ENCODE measurements at regions not wholly inside any gene's neighbourhood (a gene's known extent, or its start where the extent isn't known, plus 50 kb on each side); places are given as distances from the start of the nearest gene placed in this dataset.

DNA sequence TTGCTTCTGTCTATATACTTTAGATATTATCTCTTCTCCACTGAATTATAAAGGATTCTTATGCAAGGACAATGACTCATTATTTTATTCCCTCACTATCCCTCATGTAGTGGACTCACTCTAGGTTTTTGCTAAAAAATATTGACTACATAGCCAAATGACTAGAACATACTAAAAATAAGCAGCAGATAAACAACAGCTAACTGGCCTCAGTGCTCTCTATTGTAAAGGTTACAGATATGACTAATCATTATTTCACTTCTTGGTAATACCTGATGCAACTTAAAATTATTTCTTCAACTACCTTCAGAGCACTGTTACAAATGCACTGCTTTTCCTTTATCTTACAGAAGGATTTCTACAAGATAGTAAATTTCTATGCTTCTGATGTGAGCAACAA is 147.6 kb upstream of the DEPDC1 start:
- no peak for DNase-seq (ENCODE audit: low read depth)
- TF ChIP-seq CTCF (IDR thresholded peaks at IDR 0.05; ENCODE audit: insufficient read depth, low read length), result no peak
- H3K4me3 ChIP-seq (ENCODE audit: low read depth, low read length), result no peak overlapping the region

DNA sequence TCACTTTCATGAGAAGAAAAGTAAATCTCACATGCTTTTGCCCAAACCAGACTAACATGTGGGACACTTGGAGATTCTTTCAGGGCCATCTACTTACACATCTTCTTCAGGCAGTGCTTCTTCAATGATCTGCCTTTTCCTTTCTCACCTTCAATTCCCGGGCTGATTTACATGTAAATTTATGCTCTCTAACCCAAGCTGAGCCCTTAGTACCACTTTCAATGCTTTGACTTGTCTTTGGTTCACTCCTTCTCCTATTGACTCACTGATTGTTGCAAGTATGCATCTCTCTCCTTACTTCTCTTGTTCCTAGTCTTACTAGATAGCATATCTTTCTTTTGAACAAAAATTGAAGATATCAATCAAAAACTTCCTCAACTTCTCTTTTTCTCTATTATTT is 154.2 kb upstream of the DEPDC1 start:
- no peak for TF ChIP-seq CTCF (IDR thresholded peaks at IDR 0.05; ENCODE audit: insufficient read depth, low read length)
- DNase-seq (ENCODE audit: low read depth), result no peak
- H3K4me3 ChIP-seq (ENCODE audit: low read depth, low read length), result no peak overlapping the region

DNA sequence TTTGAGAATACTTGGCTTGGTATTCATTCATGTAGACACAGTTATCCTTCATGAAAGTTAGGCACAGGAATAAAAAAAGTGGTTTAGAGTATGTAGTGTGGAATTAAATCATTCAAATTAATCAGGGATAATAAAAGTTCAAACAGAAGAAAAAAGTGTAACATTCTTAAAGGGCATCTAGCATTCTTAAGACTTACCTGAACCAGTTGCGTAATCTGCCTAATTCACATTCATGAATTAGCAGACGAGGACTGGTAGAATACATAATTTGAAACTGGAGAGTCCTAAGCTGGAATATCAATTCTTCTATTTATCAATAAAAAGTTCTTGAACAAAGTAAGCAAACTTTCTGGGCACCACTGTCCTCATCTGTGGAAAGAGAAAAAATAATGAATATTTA is 157.0 kb upstream of the DEPDC1 start:
- no peak overlapping the region for H3K4me3 ChIP-seq (ENCODE audit: low read depth, low read length)
- DNase-seq (ENCODE audit: low read depth), result no peak
- no peak for TF ChIP-seq CTCF (IDR thresholded peaks at IDR 0.05; ENCODE audit: insufficient read depth, low read length)

GRCh38 chr1:68673771-68674170 is 176.9 kb upstream of the DEPDC1 start:
- no peak overlapping the region for H3K4me3 ChIP-seq (ENCODE audit: low read depth, low read length)
- DNase-seq (ENCODE audit: low read depth), result peak; percentile 1
- TF ChIP-seq CTCF (IDR thresholded peaks at IDR 0.05; ENCODE audit: insufficient read depth, low read length), result no peak

DNA sequence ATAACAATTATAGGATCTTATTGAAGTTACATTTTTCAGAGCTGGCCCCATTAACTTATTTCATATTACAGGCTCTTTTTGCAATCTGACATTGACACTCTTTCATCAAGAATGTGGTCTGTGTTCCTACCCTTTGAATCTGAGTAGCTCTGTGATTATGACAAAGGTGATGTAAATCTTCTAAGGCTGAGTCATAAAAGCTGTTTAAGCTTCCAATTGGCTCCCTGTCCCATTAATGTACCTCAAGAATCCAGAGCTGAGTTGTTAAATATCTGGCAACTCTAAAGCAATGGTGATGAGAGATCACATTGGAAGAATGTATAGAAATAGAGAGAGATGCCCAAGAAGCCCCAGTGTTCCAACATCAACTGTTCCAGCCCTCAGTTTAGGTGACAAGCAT is 178.5 kb upstream of the DEPDC1 start:
- TF ChIP-seq CTCF (IDR thresholded peaks at IDR 0.05; ENCODE audit: insufficient read depth, low read length), result no peak
- no peak for DNase-seq (ENCODE audit: low read depth)
- H3K4me3 ChIP-seq (ENCODE audit: low read depth, low read length), result no peak overlapping the region

DNA sequence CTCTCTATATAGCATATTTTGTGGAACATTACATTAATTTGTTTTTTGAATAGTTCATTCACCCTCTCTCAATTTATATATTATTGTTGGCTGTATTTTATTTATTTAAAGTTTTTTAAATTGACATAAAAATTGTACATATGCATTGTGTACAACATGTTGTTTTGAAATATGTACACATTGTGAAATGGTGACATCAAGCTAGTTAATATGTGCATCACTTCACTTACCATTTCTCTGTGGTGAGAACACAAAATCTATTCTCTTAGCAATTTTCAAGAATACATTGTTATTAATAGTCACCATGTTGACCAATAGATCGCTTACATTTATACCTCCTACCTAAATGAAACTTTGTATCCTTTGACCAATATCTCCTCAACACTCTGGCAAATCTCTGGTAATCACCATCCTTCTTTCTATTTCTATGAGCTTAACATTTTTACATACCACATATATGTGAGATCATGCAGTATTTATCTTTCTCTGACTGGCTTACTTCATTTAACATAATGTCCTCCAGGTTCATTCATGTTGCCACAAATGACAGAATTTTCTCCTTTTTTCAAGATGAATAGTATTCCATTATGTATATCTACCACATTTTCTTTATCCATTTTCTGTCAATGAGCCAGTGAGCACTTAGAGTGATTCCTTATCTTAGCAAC is 180.9 kb upstream of the DEPDC1 start:
- DNase-seq (ENCODE audit: low read depth), result no peak
- TF ChIP-seq CTCF (IDR thresholded peaks at IDR 0.05; ENCODE audit: insufficient read depth, low read length), result no peak
- H3K4me3 ChIP-seq (ENCODE audit: low read depth, low read length), result no peak overlapping the region

- no peak for TF ChIP-seq CTCF (IDR thresholded peaks at IDR 0.05; ENCODE audit: insufficient read depth, low read length)
- no peak for DNase-seq (ENCODE audit: low read depth)
Measured at GRCh38 chr1:68696221-68696620, 199.3 kb upstream of the DEPDC1 start.

More at GRCh38 chr1:68696221-68696620, 199.3 kb upstream of the DEPDC1 start:
- H3K4me3 ChIP-seq (ENCODE audit: low read depth, low read length), result no peak overlapping the region
